ENCODE measurements at regions not wholly inside any gene's neighbourhood (a gene's known extent, or its start where the extent isn't known, plus 50 kb on each side); places are given as distances from the start of the nearest gene placed in this dataset.

DNA sequence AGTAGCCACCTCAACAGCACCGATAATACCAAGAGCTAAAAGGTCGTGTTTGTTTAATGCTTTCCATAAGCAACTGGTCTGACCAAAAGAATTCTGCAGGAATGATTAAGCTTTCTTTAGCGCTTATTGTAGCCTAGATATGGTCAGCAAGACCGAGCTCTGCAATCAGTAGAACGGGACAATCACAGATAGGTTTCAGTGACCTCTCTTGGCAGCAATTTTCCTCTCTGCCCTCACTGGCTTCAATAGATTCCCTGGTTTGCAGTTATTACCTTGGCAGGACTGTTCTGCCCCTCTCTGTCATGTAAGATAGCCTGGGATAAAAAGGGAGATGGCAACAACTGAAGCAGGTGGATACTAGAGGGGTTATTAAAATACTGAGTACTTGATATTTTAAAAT is 337.1 kb upstream of the NECTIN3 start:
- TF ChIP-seq, protein P1, sequence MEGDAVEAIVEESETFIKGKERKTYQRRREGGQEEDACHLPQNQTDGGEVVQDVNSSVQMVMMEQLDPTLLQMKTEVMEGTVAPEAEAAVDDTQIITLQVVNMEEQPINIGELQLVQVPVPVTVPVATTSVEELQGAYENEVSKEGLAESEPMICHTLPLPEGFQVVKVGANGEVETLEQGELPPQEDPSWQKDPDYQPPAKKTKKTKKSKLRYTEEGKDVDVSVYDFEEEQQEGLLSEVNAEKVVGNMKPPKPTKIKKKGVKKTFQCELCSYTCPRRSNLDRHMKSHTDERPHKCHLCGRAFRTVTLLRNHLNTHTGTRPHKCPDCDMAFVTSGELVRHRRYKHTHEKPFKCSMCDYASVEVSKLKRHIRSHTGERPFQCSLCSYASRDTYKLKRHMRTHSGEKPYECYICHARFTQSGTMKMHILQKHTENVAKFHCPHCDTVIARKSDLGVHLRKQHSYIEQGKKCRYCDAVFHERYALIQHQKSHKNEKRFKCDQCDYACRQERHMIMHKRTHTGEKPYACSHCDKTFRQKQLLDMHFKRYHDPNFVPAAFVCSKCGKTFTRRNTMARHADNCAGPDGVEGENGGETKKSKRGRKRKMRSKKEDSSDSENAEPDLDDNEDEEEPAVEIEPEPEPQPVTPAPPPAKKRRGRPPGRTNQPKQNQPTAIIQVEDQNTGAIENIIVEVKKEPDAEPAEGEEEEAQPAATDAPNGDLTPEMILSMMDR (conservative IDR thresholded peaks at IDR 0.05; ENCODE audit: low read length), result no peak
- no peak for TF ChIP-seq EZH2phosphoT487 (IDR thresholded peaks at IDR 0.05; ENCODE audit: borderline replicate concordance, low read depth, low read length)
